GM20000 (cell line): ENCODE measurements at regions not wholly inside any gene's neighbourhood (a gene's known extent, or its start where the extent isn't known, plus 50 kb on each side); places are given as distances from the start of the nearest gene placed in this dataset.

Experiments
- DNase-seq: peaks from one replicate; pipeline ENCODE4 v3.0.0; 2012; ENCODE audit warnings: low spot score
- CTCF ChIP-seq: IDR thresholded peaks from 2 replicates; pipeline ENCODE4 v1.5.1; 2012; ENCODE audit warnings: mild to moderate bottlenecking, control low read depth; ENCODE audit errors: extremely low read depth, missing control alignments

GRCh38 chr2:228474466-228474865 lies 293.0 kb upstream of the SPHKAP start:
- no peak for DNase-seq
- no peak for TF ChIP-seq CTCF

- no peak for DNase-seq
- no peak for TF ChIP-seq CTCF
Measured at GRCh38 chr2:228469721-228470120, 288.2 kb upstream of the SPHKAP start.

- no peak for TF ChIP-seq CTCF
- DNase-seq = no peak
Measured at GRCh38 chr2:228466851-228467250, 285.4 kb upstream of the SPHKAP start.

- no peak for DNase-seq
- TF ChIP-seq CTCF = no peak
Measured at GRCh38 chr2:228465408-228465807, 283.9 kb upstream of the SPHKAP start.

GRCh38 chr2:228458364-228458763 lies 276.9 kb upstream of the SPHKAP start:
- no peak for TF ChIP-seq CTCF

GRCh38 chr2:228447266-228447915 lies 265.9 kb upstream of the SPHKAP start:
- no peak for DNase-seq
- TF ChIP-seq CTCF = no peak

More at GRCh38 chr2:228458364-228458763, 276.9 kb upstream of the SPHKAP start:
- no peak for DNase-seq

GRCh38 chr2:228446734-228447133 lies 265.2 kb upstream of the SPHKAP start:
- no peak for DNase-seq
- TF ChIP-seq CTCF = no peak
